SU-DHL-6 (cell line): ENCODE measurements at regions not wholly inside any gene's neighbourhood (a gene's known extent, or its start where the extent isn't known, plus 50 kb on each side); places are given as distances from the start of the nearest gene placed in this dataset.

Source experiments
- EZH2phosphoT487 ChIP-seq: fragments of 200-600 bp; sonication (generic), shearing (Covaris generic); conservative IDR thresholded peaks from 2 replicates; pipeline ENCODE4 v1.6.1; 2018; ENCODE audit warnings: mild to moderate bottlenecking, antibody characterized with exemption, low read length, moderate library complexity, mixed read lengths
- TF ChIP-seq, protein P1 (sequence below): fragments of 200-600 bp; sonication (generic); IDR thresholded peaks from one replicate; pipeline ENCODE4 v1.5.1; 2017; ENCODE audit warnings: antibody characterized with exemption, mild to moderate bottlenecking, low read length, moderate library complexity; ENCODE audit not compliant: insufficient read depth, poor library complexity, severe bottlenecking

GRCh38 chr3:180804916-180805315 lies 107.6 kb upstream of the FXR1 start:
- TF ChIP-seq, protein P1, sequence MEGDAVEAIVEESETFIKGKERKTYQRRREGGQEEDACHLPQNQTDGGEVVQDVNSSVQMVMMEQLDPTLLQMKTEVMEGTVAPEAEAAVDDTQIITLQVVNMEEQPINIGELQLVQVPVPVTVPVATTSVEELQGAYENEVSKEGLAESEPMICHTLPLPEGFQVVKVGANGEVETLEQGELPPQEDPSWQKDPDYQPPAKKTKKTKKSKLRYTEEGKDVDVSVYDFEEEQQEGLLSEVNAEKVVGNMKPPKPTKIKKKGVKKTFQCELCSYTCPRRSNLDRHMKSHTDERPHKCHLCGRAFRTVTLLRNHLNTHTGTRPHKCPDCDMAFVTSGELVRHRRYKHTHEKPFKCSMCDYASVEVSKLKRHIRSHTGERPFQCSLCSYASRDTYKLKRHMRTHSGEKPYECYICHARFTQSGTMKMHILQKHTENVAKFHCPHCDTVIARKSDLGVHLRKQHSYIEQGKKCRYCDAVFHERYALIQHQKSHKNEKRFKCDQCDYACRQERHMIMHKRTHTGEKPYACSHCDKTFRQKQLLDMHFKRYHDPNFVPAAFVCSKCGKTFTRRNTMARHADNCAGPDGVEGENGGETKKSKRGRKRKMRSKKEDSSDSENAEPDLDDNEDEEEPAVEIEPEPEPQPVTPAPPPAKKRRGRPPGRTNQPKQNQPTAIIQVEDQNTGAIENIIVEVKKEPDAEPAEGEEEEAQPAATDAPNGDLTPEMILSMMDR = no peak
- no peak for TF ChIP-seq EZH2phosphoT487
